Skeletal muscle tissue (tissue), 3 donors: ENCODE measurements at regions not wholly inside any gene's neighbourhood (a gene's known extent, or its start where the extent isn't known, plus 50 kb on each side); places are given as distances from the start of the nearest gene placed in this dataset.

Experiments used
- H3K27ac ChIP-seq: one replicate; pipeline ENCODE4 v1.7.0; 2013; ENCODE audit warnings: mild to moderate bottlenecking, low read depth, low read length, inconsistent platforms
- H3K27me3 ChIP-seq, 3 donors: one replicate each; pipeline ENCODE4 v1.7.0; 2013; ENCODE audit warnings: low read length in 3 of 3; ENCODE audit not compliant: control insufficient read depth in 3 of 3, insufficient read depth in 3 of 3
- H3K36me3 ChIP-seq, 3 donors: one replicate each; pipeline ENCODE4 v1.7.0; 2013; ENCODE audit warnings: low read length in 3 of 3; ENCODE audit not compliant: control insufficient read depth in 3 of 3, insufficient read depth in 3 of 3
- H3K4me1 ChIP-seq, 3 donors: one replicate each; pipeline ENCODE4 v1.7.0; 2013; ENCODE audit warnings: low read length in 3 of 3, mild to moderate bottlenecking in 3 of 3; ENCODE audit not compliant: control insufficient read depth in 3 of 3, insufficient read depth in 3 of 3
- H3K4me3 ChIP-seq, 3 donors: one replicate each; pipeline ENCODE4 v1.7.0; 2013; ENCODE audit warnings: low read length in 3 of 3
- H3K9ac ChIP-seq, 3 donors: one replicate each; pipeline ENCODE4 v1.7.0; 2013; ENCODE audit warnings: low read length in 3 of 3, mild to moderate bottlenecking in 3 of 3, moderate library complexity in 2 of 3, low read depth in 1 of 3
- H3K9me3 ChIP-seq, 3 donors: one replicate each; pipeline ENCODE4 v1.7.0; 2013; ENCODE audit warnings: low read length in 3 of 3; ENCODE audit not compliant: control insufficient read depth in 3 of 3
- donor health status: Osteomylitis.

DNA sequence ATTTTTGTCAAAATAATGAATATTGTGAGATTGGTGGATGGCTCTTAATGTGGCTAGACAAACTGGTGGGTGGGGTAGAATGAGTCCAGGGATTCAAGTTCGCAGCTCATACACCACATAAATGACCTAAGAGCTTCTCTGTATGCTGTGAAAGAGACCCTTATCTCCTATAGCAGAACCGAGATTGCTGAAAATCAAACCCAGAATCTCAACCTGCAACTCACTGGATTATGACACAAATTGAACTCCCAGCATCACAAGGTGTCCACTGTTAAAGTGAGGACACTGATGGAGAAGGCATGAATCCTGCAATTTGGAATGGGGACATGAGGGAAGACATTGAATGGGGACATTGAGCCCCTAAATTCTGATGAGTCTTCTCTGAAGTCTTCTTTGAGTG lies 51.3 kb upstream of the CNKSR3 start:
- Histone ChIP-seq H3K27me3 (no peaks in the 10 kb centered on the region), H3K4me1 (no peaks in the 10 kb centered on the region), H3K27ac (no peak overlapping the region), H3K4me3 (no peak overlapping the region), H3K9ac (no peak overlapping the region), H3K9me3 (no peaks in the 10 kb centered on the region), H3K36me3 (no peaks in the 10 kb centered on the region)

GRCh38 chr6:154565331-154565730 lies 54.8 kb upstream of the CNKSR3 start:
- Histone ChIP-seq H3K27me3 (no peaks in the 10 kb centered on the region), H3K27ac (no peak overlapping the region), H3K36me3 (no peaks in the 10 kb centered on the region), H3K4me1 (no peaks in the 10 kb centered on the region), H3K9ac (no peak overlapping the region), H3K4me3 (no peak overlapping the region), H3K9me3 (no peaks in the 10 kb centered on the region)

- H3K9me3 ChIP-seq = no peaks in the 10 kb centered on the region
- no peak overlapping the region for H3K9ac ChIP-seq
- no peaks in the 10 kb centered on the region for H3K36me3 ChIP-seq
- no peak overlapping the region for H3K4me3 ChIP-seq
- no peaks in the 10 kb centered on the region for H3K4me1 ChIP-seq
- H3K27me3 ChIP-seq = no peaks in the 10 kb centered on the region
- no peak overlapping the region for H3K27ac ChIP-seq
These were observed 56.4 kb upstream of the CNKSR3 start for GRCh38 chr6:154566866-154567265.

DNA sequence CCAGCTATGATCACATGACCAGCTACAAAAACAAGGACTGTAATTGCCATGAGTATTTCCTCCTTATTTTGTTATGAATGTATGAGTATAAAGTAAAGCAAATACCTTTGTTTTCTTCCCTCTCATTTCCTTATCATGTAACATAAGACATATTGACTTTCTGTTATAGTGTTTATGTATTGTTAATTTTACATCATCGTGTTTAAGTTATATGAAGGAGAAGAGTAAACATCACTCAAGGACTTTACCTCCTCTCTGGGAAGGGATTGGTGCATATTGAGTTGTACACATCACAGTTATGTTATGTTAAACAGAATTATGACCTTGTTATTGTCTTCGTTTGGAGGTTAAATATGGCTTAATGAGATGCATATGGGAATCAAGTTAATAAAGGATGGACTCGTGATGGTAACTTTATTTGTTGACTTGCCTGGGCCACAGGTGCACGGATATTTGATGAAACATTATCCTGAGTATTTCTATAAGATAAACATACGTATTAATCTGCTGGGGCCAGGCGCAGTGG lies 57.3 kb upstream of the CNKSR3 start:
- H3K27ac ChIP-seq = no peak overlapping the region
- H3K4me1 ChIP-seq = no peaks in the 10 kb centered on the region
- H3K4me3 ChIP-seq = no peak overlapping the region
- no peaks in the 10 kb centered on the region for H3K9me3 ChIP-seq
- no peak overlapping the region for H3K9ac ChIP-seq
- peaks cover 0 to 2% (median 0%) of the 10 kb centered on the region in 3 donors for H3K27me3 ChIP-seq
- H3K36me3 ChIP-seq = no peaks in the 10 kb centered on the region

DNA sequence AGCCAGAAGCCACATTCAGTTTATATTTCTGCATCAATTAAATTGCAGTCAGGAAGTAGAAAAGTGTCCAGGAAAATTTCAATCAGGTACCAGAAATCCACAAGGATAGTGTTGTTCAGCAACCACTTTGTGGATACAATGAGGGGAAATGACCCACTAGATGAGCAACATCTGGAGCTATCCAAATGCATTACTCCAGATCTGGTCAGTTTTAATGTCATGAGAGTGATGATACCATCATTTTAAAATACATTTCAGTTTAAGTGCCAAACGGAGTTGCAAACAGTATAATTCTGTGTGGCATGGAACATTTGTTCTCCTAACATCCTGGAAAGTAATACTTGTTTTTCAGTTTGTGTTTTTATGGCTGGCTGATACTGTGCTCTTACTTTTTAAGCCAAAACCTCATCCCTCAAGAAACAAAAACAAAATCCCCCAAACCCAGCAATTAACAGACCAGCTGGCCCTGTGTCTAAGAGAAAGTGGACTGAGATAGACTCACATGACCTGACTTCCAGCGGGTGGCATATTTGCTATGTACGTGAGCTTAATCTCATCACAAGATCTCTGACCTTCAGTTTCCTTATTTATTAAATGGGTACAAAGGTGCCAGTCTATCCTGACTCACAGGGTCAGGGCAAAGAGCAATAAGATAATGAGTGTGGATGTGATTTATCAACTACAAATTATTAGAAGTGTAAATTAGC lies 58.8 kb upstream of the CNKSR3 start:
- no peak overlapping the region for H3K27ac ChIP-seq
- no peaks in the 10 kb centered on the region for H3K4me1 ChIP-seq
- no peak overlapping the region for H3K9ac ChIP-seq
- H3K9me3 ChIP-seq = no peaks in the 10 kb centered on the region
- no peak overlapping the region for H3K4me3 ChIP-seq
- H3K27me3 ChIP-seq = peaks cover 0 to 3% (median 0%) of the 10 kb centered on the region in 3 donors
- no peaks in the 10 kb centered on the region for H3K36me3 ChIP-seq

GRCh38 chr6:154570505-154570904 lies 60.0 kb upstream of the CNKSR3 start:
- Histone ChIP-seq H3K4me3 (no peak overlapping the region), H3K27me3 (peaks cover 0 to 3% (median 0%) of the 10 kb centered on the region in 3 donors), H3K27ac (no peak overlapping the region), H3K9me3 (no peaks in the 10 kb centered on the region), H3K36me3 (no peaks in the 10 kb centered on the region), H3K4me1 (no peaks in the 10 kb centered on the region), H3K9ac (no peak overlapping the region)

DNA sequence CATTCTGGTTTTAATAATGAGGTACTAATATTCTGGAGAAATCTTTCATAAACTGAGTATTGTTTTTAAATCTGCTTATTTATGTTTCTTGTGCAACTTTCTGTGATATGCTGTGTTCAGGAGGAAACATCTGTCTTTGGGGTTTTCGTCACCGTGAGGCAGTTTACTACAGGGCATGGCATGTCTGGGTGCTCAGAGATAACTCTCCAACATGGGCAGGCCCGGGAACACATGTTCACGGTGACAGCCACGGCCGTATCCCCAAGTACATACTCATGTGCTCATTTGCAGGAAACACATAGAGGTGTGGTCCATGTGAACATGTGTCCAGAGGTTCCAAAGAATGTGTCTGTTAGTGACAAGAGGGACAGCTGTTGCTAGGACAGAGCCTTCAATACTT lies 62.1 kb upstream of the CNKSR3 start:
- H3K27me3 ChIP-seq = peaks cover 0 to 7% (median 0%) of the 10 kb centered on the region in 3 donors

DNA sequence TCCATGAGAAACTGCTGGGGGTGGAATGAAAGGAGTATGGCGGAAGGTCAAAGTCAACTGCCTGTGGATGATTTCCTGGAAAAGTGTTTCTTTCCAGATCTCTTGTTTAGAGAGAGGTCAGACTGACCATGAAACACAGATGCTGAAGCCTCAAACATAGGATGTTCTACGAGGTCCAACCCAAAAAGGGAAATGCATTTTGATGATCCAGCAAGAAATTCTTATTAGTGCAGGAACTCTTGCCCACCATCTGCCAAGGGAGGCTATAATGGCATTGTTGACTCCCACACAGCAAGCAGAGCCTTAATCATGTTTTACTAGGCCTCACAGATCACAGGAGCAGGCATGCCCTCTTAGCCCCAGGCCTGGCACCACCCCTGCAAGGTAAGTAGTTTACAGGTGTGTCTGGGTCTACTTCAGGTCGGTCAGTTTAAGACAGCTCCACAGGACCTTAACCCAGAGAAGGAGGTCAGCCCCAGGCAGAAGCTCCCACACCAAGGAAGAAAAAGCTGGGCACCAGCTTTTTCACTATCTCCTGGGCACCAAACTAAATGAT lies 67.6 kb upstream of the CNKSR3 start:
- no peak overlapping the region for H3K9ac ChIP-seq
- no peak overlapping the region for H3K4me3 ChIP-seq
- H3K9me3 ChIP-seq = no peaks in the 10 kb centered on the region
- no peaks in the 10 kb centered on the region for H3K36me3 ChIP-seq
- no peak overlapping the region for H3K27ac ChIP-seq
- no peaks in the 10 kb centered on the region for H3K4me1 ChIP-seq
- H3K27me3 ChIP-seq = peaks cover 0 to 3% (median 0%) of the 10 kb centered on the region in 3 donors

More for the DNA sequence above, 62.1 kb upstream of the CNKSR3 start:
- H3K9me3 ChIP-seq = no peaks in the 10 kb centered on the region
- no peak overlapping the region for H3K9ac ChIP-seq
- no peaks in the 10 kb centered on the region for H3K4me1 ChIP-seq
- H3K4me3 ChIP-seq = no peak overlapping the region
- H3K27ac ChIP-seq = no peak overlapping the region
- no peaks in the 10 kb centered on the region for H3K36me3 ChIP-seq

- peaks cover 0 to 3% (median 0%) of the 10 kb centered on the region in 3 donors for H3K27me3 ChIP-seq
- H3K4me1 ChIP-seq = no peaks in the 10 kb centered on the region
- H3K4me3 ChIP-seq = no peak overlapping the region
- H3K36me3 ChIP-seq = no peaks in the 10 kb centered on the region
- H3K9ac ChIP-seq = no peak overlapping the region
- no peak overlapping the region for H3K27ac ChIP-seq
- no peaks in the 10 kb centered on the region for H3K9me3 ChIP-seq
These were observed 68.6 kb upstream of the CNKSR3 start for GRCh38 chr6:154579046-154579445.

- Histone ChIP-seq H3K4me3 (no peak overlapping the region), H3K9ac (no peak overlapping the region), H3K36me3 (no peaks in the 10 kb centered on the region), H3K27me3 (peaks cover 0 to 3% (median 0%) of the 10 kb centered on the region in 3 donors), H3K4me1 (no peaks in the 10 kb centered on the region), H3K9me3 (no peaks in the 10 kb centered on the region), H3K27ac (no peak overlapping the region)
These were observed 69.0 kb upstream of the CNKSR3 start for GRCh38 chr6:154579485-154579884.
